ENCODE measurements at regions not wholly inside any gene's neighbourhood (a gene's known extent, or its start where the extent isn't known, plus 50 kb on each side); places are given as distances from the start of the nearest gene placed in this dataset.

DNA sequence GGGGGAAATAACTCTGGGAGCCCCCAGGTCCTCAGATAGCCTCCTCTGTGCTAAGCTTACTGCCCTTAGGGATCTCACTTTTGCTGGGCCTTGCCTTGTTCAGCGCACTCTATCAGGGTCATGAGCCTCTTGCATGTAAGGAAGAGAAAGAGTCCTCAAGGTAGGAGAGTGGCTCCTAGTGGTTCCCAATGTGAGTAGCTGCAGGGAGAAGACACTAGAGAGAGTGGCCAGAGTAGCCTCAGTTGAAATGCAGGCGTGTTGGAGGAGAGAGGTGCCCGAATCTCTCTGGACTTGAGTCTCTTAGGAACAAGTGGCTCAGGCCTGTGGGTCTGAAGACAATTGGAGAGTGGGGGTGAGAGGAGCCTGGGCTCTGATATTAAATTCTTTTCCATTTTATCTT, 94.3 kb upstream of the SORCS3 start:
- no peaks in the 10 kb centered on the region for H3K27me3 ChIP-seq
- H3K27ac ChIP-seq: no peak overlapping the region
- no peaks in the 10 kb centered on the region for H3K4me1 ChIP-seq
- H3K9me3 ChIP-seq (replicated peaks): no peaks in the 10 kb centered on the region
- no peak for DNase-seq
- H3K36me3 ChIP-seq: no peaks in the 10 kb centered on the region
- no peak overlapping the region for H3K4me3 ChIP-seq

DNA sequence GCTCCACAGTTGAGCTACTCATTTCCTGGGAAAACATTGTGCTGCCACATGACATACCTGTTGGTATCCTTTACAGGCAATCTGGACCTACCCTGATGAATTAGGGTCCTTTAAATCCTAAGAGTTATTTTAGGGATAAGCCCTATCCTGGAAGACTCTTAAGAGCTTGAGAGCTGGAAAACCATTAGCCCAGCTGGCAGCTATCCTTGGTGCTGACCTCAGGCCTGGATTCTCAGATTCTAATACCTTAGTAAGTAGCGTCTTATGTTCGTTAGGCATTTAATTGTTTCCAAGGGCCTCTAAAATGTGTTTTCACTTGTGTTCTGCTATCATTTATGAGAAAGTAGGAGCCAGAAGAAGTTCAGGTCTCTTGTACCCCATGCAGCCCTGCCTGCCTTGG, 93.0 kb upstream of the SORCS3 start:
- Histone ChIP-seq H3K4me1 (no peaks in the 10 kb centered on the region), H3K27ac (no peak overlapping the region), H3K36me3 (no peaks in the 10 kb centered on the region), H3K4me3 (no peak overlapping the region), H3K9me3 (replicated peaks) (no peaks in the 10 kb centered on the region), H3K27me3 (no peaks in the 10 kb centered on the region)
- peak in 1 of 2 experiments; percentile 27 for DNase-seq

DNA sequence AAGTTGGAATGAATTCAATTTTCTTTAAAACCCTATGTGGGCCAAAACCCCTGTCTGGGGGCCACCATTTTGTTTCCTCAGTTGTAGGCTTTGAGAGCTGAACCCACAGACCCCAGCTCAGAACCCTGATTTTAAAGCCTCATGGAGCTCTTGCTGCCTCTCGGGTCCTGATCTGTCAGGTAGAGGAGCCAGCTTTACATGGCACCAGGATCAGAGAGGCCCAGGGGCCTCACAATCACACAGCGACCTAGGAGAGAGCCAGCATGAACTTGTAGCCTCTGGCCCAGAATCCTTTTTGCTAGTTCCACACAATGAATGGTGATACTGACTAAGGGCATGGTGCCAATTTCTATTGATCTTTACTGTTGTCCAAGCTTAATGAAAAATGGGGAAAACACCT, 84.3 kb upstream of the SORCS3 start:
- DNase-seq: no peak
- H3K27me3 ChIP-seq: 0 out of 2 replicates have a peak, but pooled peaks cover 4% of the 10 kb centered on the region
- no peaks in the 10 kb centered on the region for H3K9me3 ChIP-seq (replicated peaks)
- no peaks in the 10 kb centered on the region for H3K4me1 ChIP-seq
- no peak overlapping the region for H3K27ac ChIP-seq
- no peaks in the 10 kb centered on the region for H3K36me3 ChIP-seq
- no peak overlapping the region for H3K4me3 ChIP-seq

DNA sequence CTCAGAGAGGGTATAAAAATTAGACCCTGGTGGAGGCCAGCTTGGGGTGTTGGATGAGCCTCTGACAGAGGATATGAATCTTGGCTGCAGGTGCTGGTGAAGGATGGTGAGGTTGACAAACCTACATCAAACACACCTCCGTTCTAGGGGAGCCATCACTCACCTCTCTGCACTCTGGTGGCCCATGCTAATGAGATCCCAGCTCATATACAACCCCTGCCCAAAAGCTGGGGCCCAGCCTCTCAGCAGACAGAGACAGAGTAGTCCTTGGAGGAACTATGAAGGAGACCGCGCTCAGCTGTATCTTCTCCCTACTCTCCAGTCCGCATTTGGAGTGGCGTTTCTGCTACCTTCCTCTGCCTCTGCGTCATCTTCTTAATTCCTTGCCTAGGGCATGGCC, 83.1 kb upstream of the SORCS3 start:
- Histone ChIP-seq H3K4me1 (no peaks in the 10 kb centered on the region), H3K27me3 (0 out of 2 replicates have a peak, but pooled peaks cover 4% of the 10 kb centered on the region), H3K9me3 (replicated peaks) (no peaks in the 10 kb centered on the region), H3K36me3 (no peaks in the 10 kb centered on the region), H3K27ac (no peak overlapping the region), H3K4me3 (no peak overlapping the region)
- no peak for DNase-seq

DNA sequence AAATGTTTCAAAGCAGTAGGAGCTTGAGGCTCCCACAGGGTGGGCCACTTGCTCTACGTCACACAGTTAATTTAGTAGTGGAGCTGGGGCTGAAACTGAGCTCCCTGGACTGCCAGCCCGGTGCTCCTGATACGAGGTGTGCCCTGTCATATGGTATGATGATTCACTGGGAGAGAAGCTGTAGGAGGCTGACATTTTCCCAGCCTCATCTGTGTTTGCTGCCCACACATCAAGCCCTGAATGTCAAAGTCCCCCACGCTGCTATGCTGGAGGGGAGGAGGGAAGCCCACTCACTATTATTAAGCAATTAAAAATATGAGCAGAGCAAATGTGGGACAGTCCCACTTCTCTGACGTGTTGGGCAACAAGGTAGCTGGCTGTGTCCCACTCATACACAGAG, 81.2 kb upstream of the SORCS3 start:
- H3K36me3 ChIP-seq: no peaks in the 10 kb centered on the region
- no peaks in the 10 kb centered on the region for H3K9me3 ChIP-seq (replicated peaks)
- no peak overlapping the region for H3K27ac ChIP-seq
- 0 out of 2 replicates have a peak, but pooled peaks cover 4% of the 10 kb centered on the region for H3K27me3 ChIP-seq
- no peak overlapping the region for H3K4me3 ChIP-seq
- no peaks in the 10 kb centered on the region for H3K4me1 ChIP-seq
- no peak for DNase-seq

DNA sequence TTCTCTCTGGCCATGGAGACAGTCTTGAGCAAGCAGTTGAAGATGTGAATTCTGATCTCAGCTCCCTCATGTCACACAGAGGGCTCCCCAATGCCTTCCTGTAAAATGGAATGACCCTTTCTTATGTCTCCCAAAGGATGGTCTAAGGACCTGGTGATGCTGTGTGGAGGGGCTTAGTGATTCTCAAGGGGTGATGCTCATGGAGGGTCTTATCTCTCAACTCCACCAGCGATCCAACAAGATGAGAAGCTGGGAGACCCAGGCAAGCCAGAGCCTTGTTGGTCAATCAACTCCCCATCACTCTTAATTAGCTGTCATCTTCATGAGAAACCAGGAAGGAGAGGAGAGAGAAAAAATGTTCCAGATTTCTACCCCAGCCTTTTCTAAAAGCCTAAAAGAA, 78.0 kb upstream of the SORCS3 start:
- H3K27ac ChIP-seq: no peak overlapping the region
- H3K4me3 ChIP-seq: no peak overlapping the region
- H3K9me3 ChIP-seq (replicated peaks): no peaks in the 10 kb centered on the region
- DNase-seq: no peak
- H3K36me3 ChIP-seq: no peaks in the 10 kb centered on the region
- H3K4me1 ChIP-seq: no peaks in the 10 kb centered on the region
- 0 out of 2 replicates have a peak, but pooled peaks cover 4% of the 10 kb centered on the region for H3K27me3 ChIP-seq

DNA sequence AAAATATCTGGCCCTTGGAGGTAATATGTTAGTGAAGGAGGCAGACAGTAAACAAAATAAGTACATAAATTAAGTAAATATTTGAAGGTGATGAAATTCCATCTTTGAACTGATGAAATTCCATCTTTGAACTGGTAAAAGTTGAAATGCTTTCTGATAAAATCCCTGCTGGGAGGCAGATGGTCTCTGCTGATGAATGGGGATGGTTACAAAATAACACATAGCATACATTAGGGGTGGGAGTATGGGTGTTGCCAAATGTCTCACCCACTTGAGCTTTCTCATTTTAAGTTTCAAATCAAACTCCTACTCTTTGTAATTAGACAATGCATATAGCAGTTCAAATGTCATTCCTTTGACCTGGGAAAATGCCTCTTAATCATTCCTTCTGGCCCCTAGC, 77.5 kb upstream of the SORCS3 start:
- no peaks in the 10 kb centered on the region for H3K36me3 ChIP-seq
- H3K4me3 ChIP-seq: no peak overlapping the region
- H3K9me3 ChIP-seq (replicated peaks): no peaks in the 10 kb centered on the region
- no peak overlapping the region for H3K27ac ChIP-seq
- no peaks in the 10 kb centered on the region for H3K4me1 ChIP-seq
- DNase-seq: no peak
- 0 out of 2 replicates have a peak, but pooled peaks cover 4% of the 10 kb centered on the region for H3K27me3 ChIP-seq

DNA sequence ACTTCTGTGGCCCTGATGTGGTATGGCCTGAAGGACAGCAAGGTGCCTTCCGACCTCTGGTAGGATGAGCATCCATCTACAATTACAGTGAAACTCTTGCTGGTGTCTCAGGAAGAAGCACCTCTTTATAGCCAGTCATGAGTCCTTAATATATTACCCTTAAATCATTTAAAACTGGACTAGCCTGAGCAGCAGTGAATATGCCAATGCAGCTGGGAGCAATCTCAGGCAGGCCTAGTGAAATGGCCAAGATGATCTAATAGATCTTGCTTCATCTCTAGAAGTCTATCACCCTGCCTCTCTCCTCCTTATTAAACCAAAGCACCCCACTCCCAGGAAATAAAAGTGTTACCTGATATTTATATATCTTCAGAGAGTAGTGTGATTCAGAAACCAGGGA, 66.7 kb upstream of the SORCS3 start:
- Histone ChIP-seq H3K27me3 (no peaks in the 10 kb centered on the region; the same call in 1 of the 2 replicates), H3K9me3 (replicated peaks) (0 out of 2 replicates have a peak, but pooled peaks cover 4% of the 10 kb centered on the region), H3K4me3 (no peak overlapping the region), H3K27ac (no peak overlapping the region), H3K4me1 (no peaks in the 10 kb centered on the region), H3K36me3 (no peaks in the 10 kb centered on the region)
- no peak for DNase-seq

DNA sequence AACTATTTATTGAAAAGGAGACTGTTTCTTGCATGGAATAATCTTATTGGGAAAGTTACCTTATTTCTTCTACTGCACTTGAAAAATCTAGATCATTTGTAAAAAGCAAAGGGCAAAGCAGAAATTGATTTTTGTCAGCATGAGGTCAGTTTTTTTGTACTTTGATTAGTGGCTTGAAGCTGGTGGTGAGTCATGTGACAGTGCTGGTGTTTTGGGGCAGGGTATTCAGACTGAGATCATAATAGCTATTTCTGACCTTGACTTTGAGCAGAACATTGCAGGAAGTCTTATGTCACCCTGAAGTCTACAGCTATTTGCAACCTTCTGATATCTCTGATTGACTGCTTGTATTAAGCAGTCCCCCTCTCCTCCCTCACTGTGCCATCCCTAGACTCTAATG, 66.3 kb upstream of the SORCS3 start:
- no peak overlapping the region for H3K4me3 ChIP-seq
- 0 out of 2 replicates have a peak, but pooled peaks cover 4% of the 10 kb centered on the region for H3K9me3 ChIP-seq (replicated peaks)
- no peaks in the 10 kb centered on the region for H3K4me1 ChIP-seq
- H3K27me3 ChIP-seq: no peaks in the 10 kb centered on the region; the same call in 1 of the 2 replicates
- H3K27ac ChIP-seq: no peak overlapping the region
- no peaks in the 10 kb centered on the region for H3K36me3 ChIP-seq
- DNase-seq: no peak

DNA sequence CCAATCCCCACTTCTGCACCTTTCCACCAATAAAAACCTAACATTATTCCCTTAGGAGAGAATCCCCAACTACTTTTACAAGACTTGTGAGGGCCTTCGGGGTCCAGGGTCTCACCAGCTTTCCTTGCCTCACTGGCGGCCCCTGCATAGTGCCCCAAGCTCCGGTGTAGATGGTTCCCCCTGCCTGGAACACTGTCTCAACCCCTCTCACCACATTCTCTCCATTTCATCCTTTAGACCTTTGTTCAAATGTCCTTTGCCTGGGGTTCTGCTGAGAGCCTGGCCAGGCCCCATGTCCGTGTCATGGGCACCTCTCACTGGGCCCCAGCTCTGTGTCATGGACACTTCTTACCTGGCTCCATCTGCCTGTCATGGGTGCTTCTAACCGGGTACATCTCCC, 64.5 kb upstream of the SORCS3 start:
- Histone ChIP-seq H3K9me3 (replicated peaks) (no peaks in the 10 kb centered on the region), H3K36me3 (no peaks in the 10 kb centered on the region), H3K4me1 (no peaks in the 10 kb centered on the region), H3K27ac (no peak overlapping the region), H3K4me3 (no peak overlapping the region), H3K27me3 (no peaks in the 10 kb centered on the region)
- DNase-seq: no peak

DNA sequence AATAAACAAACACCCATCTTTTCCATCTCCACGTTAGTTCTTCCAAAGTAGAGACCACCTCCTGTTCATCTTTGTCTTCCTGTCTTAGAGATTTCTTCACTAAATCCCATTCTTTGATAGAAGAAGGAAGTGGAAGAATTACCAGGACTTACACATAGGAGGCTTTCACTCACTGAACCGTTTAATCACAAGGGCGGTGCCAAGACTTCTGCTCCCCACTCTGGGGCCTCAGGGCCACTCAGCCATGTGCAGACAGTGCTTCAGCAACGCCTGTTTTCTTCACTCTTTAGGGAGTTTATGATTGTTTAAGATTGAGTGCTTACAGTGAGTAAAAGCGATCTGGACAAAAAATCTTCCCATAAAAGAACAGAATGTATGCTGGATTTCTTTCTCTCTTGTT, 63.9 kb upstream of the SORCS3 start:
- Histone ChIP-seq H3K27me3 (no peaks in the 10 kb centered on the region), H3K36me3 (no peaks in the 10 kb centered on the region), H3K4me3 (no peak overlapping the region), H3K9me3 (replicated peaks) (no peaks in the 10 kb centered on the region), H3K4me1 (no peaks in the 10 kb centered on the region), H3K27ac (no peak overlapping the region)
- no peak for DNase-seq

DNA sequence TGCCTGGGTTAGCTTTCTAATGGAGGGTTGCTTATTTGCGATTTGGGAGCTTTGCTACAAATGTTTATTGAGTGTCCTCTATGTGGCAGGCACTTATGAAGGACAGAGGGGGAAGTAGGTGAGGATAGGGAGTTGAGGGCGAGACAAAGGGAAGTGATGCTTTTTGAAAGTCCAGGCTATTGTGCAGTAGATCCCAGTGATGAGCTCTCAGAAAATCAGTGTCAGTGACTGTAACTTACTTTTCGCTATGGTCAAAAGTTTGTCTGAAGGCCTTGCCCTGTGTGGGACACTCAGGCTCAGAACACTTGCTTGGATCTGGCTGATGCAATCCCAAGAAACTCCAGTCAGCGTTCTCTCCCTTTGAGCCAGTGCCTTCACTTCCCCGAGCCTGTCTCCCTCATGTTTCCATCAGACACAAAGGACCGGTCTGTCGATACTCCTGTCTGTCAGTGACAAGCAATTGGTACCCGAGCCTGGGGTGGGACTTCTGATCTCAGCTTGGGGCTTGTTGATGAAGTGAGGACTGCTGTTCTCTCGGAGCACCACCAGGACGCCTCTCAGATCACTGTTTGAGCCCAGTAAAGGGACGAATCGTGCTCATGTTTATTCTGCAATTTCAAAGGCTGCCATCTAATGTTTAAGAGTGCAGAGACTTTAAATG, 63.1 kb upstream of the SORCS3 start:
- Histone ChIP-seq H3K9me3 (replicated peaks) (no peaks in the 10 kb centered on the region), H3K4me3 (no peak overlapping the region)
- no peak for DNase-seq

DNA sequence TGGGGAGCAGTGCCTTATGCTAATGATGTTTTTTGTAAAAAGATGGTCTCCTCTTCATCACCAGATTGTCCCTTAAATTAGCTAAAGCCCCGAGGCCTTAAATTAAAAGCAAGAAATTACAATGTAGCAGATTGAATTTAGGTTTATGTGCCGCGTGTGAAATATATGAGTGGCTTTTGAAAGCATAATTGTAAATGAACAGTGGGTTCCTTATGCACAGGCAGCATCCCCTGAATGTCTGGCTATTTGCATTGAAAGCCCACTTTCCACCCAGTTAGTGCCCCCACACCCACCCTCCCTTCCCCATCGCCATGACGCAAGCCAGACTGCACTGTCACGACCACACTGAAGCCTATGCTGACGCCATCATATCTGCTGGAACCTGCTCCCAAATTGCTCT, 62.4 kb upstream of the SORCS3 start:
- DNase-seq: no peak
- no peaks in the 10 kb centered on the region for H3K27me3 ChIP-seq

More for the DNA sequence above, 63.1 kb upstream of the SORCS3 start:
- Histone ChIP-seq H3K36me3 (no peaks in the 10 kb centered on the region), H3K27me3 (no peaks in the 10 kb centered on the region), H3K27ac (no peak overlapping the region), H3K4me1 (no peaks in the 10 kb centered on the region)

DNA sequence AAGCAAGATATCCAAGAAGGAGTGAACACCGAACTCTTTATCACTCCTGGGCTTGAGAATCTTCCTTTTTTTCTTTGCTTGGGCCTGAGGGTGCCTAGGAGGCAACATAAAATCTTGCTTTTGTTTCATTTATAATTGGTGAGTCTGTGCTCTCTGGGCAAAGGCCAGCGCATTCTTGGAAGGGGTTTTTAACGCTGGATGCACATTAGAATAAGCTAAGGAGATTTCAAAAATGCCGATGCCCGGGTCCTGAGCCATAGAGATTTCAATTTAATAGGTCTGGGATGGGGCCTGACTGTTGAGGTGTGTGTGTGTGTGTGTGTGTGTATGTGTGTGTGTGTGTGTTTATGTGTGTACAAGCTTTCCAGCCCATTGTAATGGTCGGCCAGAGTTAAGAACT, 62.0 kb upstream of the SORCS3 start:
- H3K27me3 ChIP-seq: no peaks in the 10 kb centered on the region
- no peak overlapping the region for H3K27ac ChIP-seq
- H3K4me1 ChIP-seq: no peaks in the 10 kb centered on the region
- H3K36me3 ChIP-seq: no peaks in the 10 kb centered on the region
- no peak for DNase-seq
- no peaks in the 10 kb centered on the region for H3K9me3 ChIP-seq (replicated peaks)
- no peak overlapping the region for H3K4me3 ChIP-seq

More for the DNA sequence above, 62.4 kb upstream of the SORCS3 start:
- Histone ChIP-seq H3K36me3 (no peaks in the 10 kb centered on the region), H3K9me3 (replicated peaks) (no peaks in the 10 kb centered on the region), H3K4me3 (no peak overlapping the region), H3K27ac (no peak overlapping the region), H3K4me1 (no peaks in the 10 kb centered on the region)

DNA sequence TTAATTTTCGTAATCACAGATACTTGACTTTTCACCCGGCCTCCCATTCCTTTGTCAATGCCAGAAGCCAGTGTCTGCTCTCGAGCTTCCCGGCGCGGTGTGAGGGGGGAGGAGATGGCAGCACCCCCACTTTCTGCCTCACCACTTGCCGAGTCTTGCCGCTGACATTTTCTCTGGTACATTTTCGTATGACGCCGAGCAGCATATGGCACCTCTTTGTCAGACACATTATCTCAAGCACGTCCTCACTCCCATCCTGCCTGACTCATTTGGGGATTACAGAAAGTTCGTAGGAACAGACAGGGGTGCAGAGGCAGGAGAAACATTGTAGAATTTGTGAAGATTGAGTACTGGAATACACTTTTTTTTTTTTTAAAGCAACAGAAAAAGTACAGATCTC, 60.8 kb upstream of the SORCS3 start:
- no peaks in the 10 kb centered on the region for H3K36me3 ChIP-seq
- no peak overlapping the region for H3K27ac ChIP-seq
- no peak overlapping the region for H3K4me3 ChIP-seq
- H3K9me3 ChIP-seq (replicated peaks): no peaks in the 10 kb centered on the region
- no peaks in the 10 kb centered on the region for H3K27me3 ChIP-seq
- no peak for DNase-seq
- H3K4me1 ChIP-seq: no peaks in the 10 kb centered on the region

All from SJCRH30 (cell line).